PC-9 (cell line): ENCODE measurements at regions not wholly inside any gene's neighbourhood (a gene's known extent, or its start where the extent isn't known, plus 50 kb on each side); places are given as distances from the start of the nearest gene placed in this dataset.

Source experiments
- EZH2 ChIP-seq: fragments of 200-600 bp; sonication (generic); IDR thresholded peaks from 2 replicates; pipeline ENCODE4 v1.8.0; 2017; ENCODE audit warnings: antibody characterized with exemption, low read depth
- TF ChIP-seq, protein P1 (sequence below): fragments of 200-600 bp; sonication (generic); conservative IDR thresholded peaks from 2 replicates; pipeline ENCODE4 v1.6.1; 2017; ENCODE audit warnings: mixed run types, antibody characterized with exemption, mild to moderate bottlenecking, moderate library complexity

DNA sequence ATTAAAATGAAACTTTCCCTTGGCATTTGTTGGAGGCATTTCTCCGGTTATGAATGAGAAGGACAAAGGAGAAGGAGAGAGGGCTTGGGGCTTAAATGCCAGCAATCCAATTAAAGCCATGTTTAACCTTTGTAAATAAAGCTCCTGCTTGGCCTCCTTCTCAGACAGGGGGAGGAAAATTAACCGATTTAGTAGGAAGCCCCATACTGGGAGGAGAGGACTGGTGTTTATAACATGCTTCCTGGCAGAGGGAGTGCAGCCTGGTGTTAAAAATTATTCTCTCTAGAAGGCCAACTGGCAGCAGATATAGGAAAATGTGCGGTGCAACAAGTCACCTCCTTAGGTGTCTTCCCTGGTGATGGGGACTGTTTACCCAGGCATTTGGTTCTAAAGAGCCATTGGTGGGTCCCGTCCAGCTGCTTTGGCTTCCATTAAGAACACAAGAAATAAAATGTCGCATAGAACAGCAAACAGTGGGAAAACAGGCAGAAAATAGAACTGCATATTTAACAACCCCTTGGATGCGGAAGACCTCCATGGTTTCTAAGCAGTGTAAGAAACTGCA lies 846.5 kb downstream of the TYW1 start:
- no peak for TF ChIP-seq EZH2
- TF ChIP-seq, protein P1, sequence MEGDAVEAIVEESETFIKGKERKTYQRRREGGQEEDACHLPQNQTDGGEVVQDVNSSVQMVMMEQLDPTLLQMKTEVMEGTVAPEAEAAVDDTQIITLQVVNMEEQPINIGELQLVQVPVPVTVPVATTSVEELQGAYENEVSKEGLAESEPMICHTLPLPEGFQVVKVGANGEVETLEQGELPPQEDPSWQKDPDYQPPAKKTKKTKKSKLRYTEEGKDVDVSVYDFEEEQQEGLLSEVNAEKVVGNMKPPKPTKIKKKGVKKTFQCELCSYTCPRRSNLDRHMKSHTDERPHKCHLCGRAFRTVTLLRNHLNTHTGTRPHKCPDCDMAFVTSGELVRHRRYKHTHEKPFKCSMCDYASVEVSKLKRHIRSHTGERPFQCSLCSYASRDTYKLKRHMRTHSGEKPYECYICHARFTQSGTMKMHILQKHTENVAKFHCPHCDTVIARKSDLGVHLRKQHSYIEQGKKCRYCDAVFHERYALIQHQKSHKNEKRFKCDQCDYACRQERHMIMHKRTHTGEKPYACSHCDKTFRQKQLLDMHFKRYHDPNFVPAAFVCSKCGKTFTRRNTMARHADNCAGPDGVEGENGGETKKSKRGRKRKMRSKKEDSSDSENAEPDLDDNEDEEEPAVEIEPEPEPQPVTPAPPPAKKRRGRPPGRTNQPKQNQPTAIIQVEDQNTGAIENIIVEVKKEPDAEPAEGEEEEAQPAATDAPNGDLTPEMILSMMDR = no peak
